PC-9 (cell line): ENCODE measurements at regions not wholly inside any gene's neighbourhood (a gene's known extent, or its start where the extent isn't known, plus 50 kb on each side); places are given as distances from the start of the nearest gene placed in this dataset.

Experiments used
- BruUV-seq: library from RNA; stranded (reverse); fragments of 400-500 nt; replicated peaks from 2 replicates; lab custom pipeline; 2021; lab: Mats Ljungman, UMichigan
- CTCF ChIA-PET: fragments of 300-600 bp; sonication (Branson Sonifier 250); formaldehyde crosslinking; loops from one replicate; lab custom pipeline; 2022; ENCODE audit warnings: antibody characterized with exemption; lab: Charles Lee
- POLR2A ChIA-PET: fragments of 300-600 bp; sonication (Branson Sonifier 250); formaldehyde crosslinking; loops from one replicate; lab custom pipeline; 2022; ENCODE audit warnings: antibody characterized with exemption; ENCODE audit not compliant: unreplicated experiment; lab: Charles Lee
- DNase-seq, 2 experiments: peaks; one replicate each; pipeline versions ENCODE4 v3.0.0 to v3.0.0-alpha.2; 2015 to 2022; ENCODE audit warnings: mixed read lengths in 1 of 2
- H2AFZ ChIP-seq: fragments of 200-600 bp; sonication (generic); 2 replicates; pipeline ENCODE4 v1.8.1; 2017; ENCODE audit warnings: antibody characterized with exemption
- H3F3A ChIP-seq: fragments of 200-600 bp; sonication (generic); 2 replicates; pipeline ENCODE4 v1.8.1; 2017; ENCODE audit warnings: antibody characterized with exemption, mild to moderate bottlenecking, low read depth; ENCODE audit not compliant: insufficient read depth
- H3K27ac ChIP-seq: fragments of 200-600 bp; sonication (generic); 2 replicates; pipeline ENCODE4 v1.6.1; 2016; ENCODE audit warnings: mixed run types
- H3K27me3 ChIP-seq: fragments of 200-600 bp; sonication (generic); 2 replicates; pipeline ENCODE4 v1.6.1; 2016; ENCODE audit warnings: low read depth, mixed run types; ENCODE audit not compliant: insufficient read depth
- H3K36me3 ChIP-seq: fragments of 200-600 bp; sonication (generic); 2 replicates; pipeline ENCODE4 v1.6.1; 2016; ENCODE audit warnings: low read depth, mixed run types
- H3K4me1 ChIP-seq: fragments of 200-600 bp; sonication (generic); replicated peaks from 2 replicates; pipeline ENCODE4 v1.6.1; 2016; ENCODE audit warnings: mixed run types; ENCODE audit not compliant: insufficient read depth
- H3K4me2 ChIP-seq: fragments of 200-600 bp; sonication (generic); 2 replicates; pipeline ENCODE4 v1.6.1; 2017; ENCODE audit warnings: mixed run types
- H3K4me3 ChIP-seq: fragments of 200-600 bp; sonication (generic); 2 replicates; pipeline ENCODE4 v1.6.1; 2016; ENCODE audit warnings: mixed run types
- H3K79me2 ChIP-seq: fragments of 200-600 bp; sonication (generic); 2 replicates; pipeline ENCODE4 v1.6.1; 2017; ENCODE audit warnings: low read depth, mixed run types
- H3K9me2 ChIP-seq: fragments of 200-600 bp; sonication (generic); 2 replicates; pipeline ENCODE4 v1.8.1; 2017; ENCODE audit warnings: mild to moderate bottlenecking; ENCODE audit not compliant: insufficient read depth
- H3K9me3 ChIP-seq: fragments of 200-600 bp; sonication (generic); 2 replicates; pipeline ENCODE4 v1.8.1; 2016; ENCODE audit warnings: low read depth; ENCODE audit not compliant: insufficient read depth
- H4K20me1 ChIP-seq: fragments of 200-600 bp; sonication (generic); 2 replicates; pipeline ENCODE4 v1.8.1; 2017; ENCODE audit not compliant: insufficient read depth
- CTCF ChIP-seq: fragments of 200-600 bp; sonication (generic); conservative IDR thresholded peaks from 2 replicates; pipeline ENCODE4 v1.6.1; 2017; ENCODE audit warnings: mixed run types, antibody characterized with exemption, mild to moderate bottlenecking, moderate library complexity
- EZH2 ChIP-seq: fragments of 200-600 bp; sonication (generic); IDR thresholded peaks from 2 replicates; pipeline ENCODE4 v1.8.0; 2017; ENCODE audit warnings: antibody characterized with exemption, low read depth
- intact Hi-C: fragments of 100-400 bp; cut with micrococcal nuclease; formaldehyde crosslinking; loops from one replicate; pipeline ENCODE4 v1.10.0; 2022; ENCODE audit not compliant: unreplicated experiment

- Histone ChIP-seq H2AFZ (no peak overlapping the region), H3K79me2 (no peaks in the 10 kb centered on the region), H4K20me1 (no peaks in the 10 kb centered on the region), H3K9me3 (no peaks in the 10 kb centered on the region), H3K36me3 (no peaks in the 10 kb centered on the region), H3K4me2 (peak overlapping the region; percentile 4; the same call in 1 of the 2 replicates), H3K4me1 (peaks cover 32% of the 10 kb centered on the region), H3K4me3 (no peak overlapping the region), H3F3A (peaks cover 28% of the 10 kb centered on the region), H3K27ac (no peak overlapping the region), H3K27me3 (no peaks in the 10 kb centered on the region), H3K9me2 (no peaks in the 10 kb centered on the region)
- TF ChIP-seq EZH2 (no peak), CTCF (no peak)
- peak; percentile 41 to 87 for DNase-seq
- ChIA-PET CTCF (no interaction called here), POLR2A (interaction anchor here (2.2 kb wide), 1 partner anchor 190 kb away, joined by 15 read pairs; no protein-coding TSS in a partner anchor)
- no TSS peak for BruUV-seq
- intact Hi-C loops, result loop anchor here (1.0 to 2.0 kb wide), 4 partner anchors 177 to 276 kb away; no protein-coding TSS in a partner anchor
Measured at GRCh38 chr15:39403640-39404117, 177.2 kb upstream of the THBS1 start.

- Histone ChIP-seq H3K27ac (no peak overlapping the region), H3K79me2 (no peaks in the 10 kb centered on the region), H3K9me3 (no peaks in the 10 kb centered on the region), H3K27me3 (no peaks in the 10 kb centered on the region), H4K20me1 (no peaks in the 10 kb centered on the region), H3F3A (peaks cover 28% of the 10 kb centered on the region), H3K9me2 (no peaks in the 10 kb centered on the region), H2AFZ (no peak overlapping the region), H3K36me3 (no peaks in the 10 kb centered on the region), H3K4me1 (peaks cover 32% of the 10 kb centered on the region), H3K4me3 (no peak overlapping the region), H3K4me2 (peak overlapping the region; percentile 41; the same call in 1 of the 2 replicates)
- DNase-seq, result peak; percentile 70 to 95
- intact Hi-C loops, result loop anchor here (1.0 to 2.0 kb wide), 4 partner anchors 176 to 277 kb away; no protein-coding TSS in a partner anchor
- BruUV-seq, result no TSS peak
- POLR2A ChIA-PET, result interaction anchor here (0.6 to 2.2 kb wide), 5 partner anchors 176 to 704 kb away, joined by 3 to 15 read pairs (median 6); partner anchors contain the start of gene THBS1
- TF ChIP-seq CTCF (no peak), EZH2 (no peak)
- CTCF ChIA-PET, result no interaction called here
Measured at GRCh38 chr15:39404767-39405181, 176.1 kb upstream of the THBS1 start.

- ChIA-PET POLR2A (no interaction called here), CTCF (no interaction called here)
- BruUV-seq, result no TSS peak
Measured at GRCh38 chr15:39406485-39406884, 174.4 kb upstream of the THBS1 start.

More at GRCh38 chr15:39406485-39406884, 174.4 kb upstream of the THBS1 start:
- Histone ChIP-seq H3K4me2 (no peak overlapping the region), H3K36me3 (no peaks in the 10 kb centered on the region), H3K9me2 (no peaks in the 10 kb centered on the region), H3K4me3 (no peak overlapping the region), H4K20me1 (no peaks in the 10 kb centered on the region), H3F3A (peaks cover 28% of the 10 kb centered on the region), H2AFZ (no peak overlapping the region), H3K27ac (no peak overlapping the region), H3K9me3 (no peaks in the 10 kb centered on the region), H3K4me1 (peaks cover 32% of the 10 kb centered on the region), H3K27me3 (no peaks in the 10 kb centered on the region), H3K79me2 (no peaks in the 10 kb centered on the region)
- DNase-seq, result no peak
- no peak for TF ChIP-seq CTCF
- TF ChIP-seq EZH2, result no peak
- intact Hi-C loops, result no loop called here
